ENCODE measurements at regions not wholly inside any gene's neighbourhood (a gene's known extent, or its start where the extent isn't known, plus 50 kb on each side); places are given as distances from the start of the nearest gene placed in this dataset.
A peak's percentile ranks its signal among the peaks of the same experiment; 100 is the strongest.

GRCh38 chr1:58896246-58897183 lies 112.7 kb upstream of the JUN start (continued):
- TF ChIP-seq RAD21 (CRISPR knock-in tag; conservative IDR thresholded peaks at IDR 0.05 in 1 of 2, IDR thresholded peaks at IDR 0.05 in 1 of 2) (peak; percentile 33 to 53), RBM39 (optimal IDR thresholded peaks at IDR 0.05; ENCODE audit: low read depth, low read length) (no peak), SREBF1 (IDR thresholded peaks at IDR 0.05; ENCODE audit: borderline replicate concordance, low read depth, low read length) (no peak), SRF (CRISPR knock-in tag; IDR thresholded peaks at IDR 0.05) (peak in 1 of 2 experiments; percentile 19; a peak in 1 of 4 replicates), TCF15 (CRISPR knock-in tag; IDR thresholded peaks at IDR 0.05) (peak; percentile 85), EGR1 (conservative IDR thresholded peaks at IDR 0.05) (peak; percentile 72), MAZ (CRISPR knock-in tag; conservative IDR thresholded peaks at IDR 0.05 in 1 of 2, IDR thresholded peaks at IDR 0.05 in 1 of 2) (peak; percentile 92 to 97), ZNF583 (CRISPR knock-in tag; IDR thresholded peaks at IDR 0.05) (peak; percentile 87), RFX7 (CRISPR knock-in tag; IDR thresholded peaks at IDR 0.05) (no peak), NFE2 (IDR thresholded peaks at IDR 0.05; ENCODE audit: low read depth) (no peak; the same call in 1 of the 2 replicates), ELF1 (tag; IDR thresholded peaks at IDR 0.05) (peak; percentile 71; the same call in 1 of the 2 replicates), ZNF316 (IDR thresholded peaks at IDR 0.05) (no peak), CBFA2T2 (conservative IDR thresholded peaks at IDR 0.05) (peak; percentile 65; the same call in 1 of the 2 replicates), MGA (IDR thresholded peaks at IDR 0.05) (peak; percentile 97), PKNOX1 (IDR thresholded peaks at IDR 0.05) (no peak)
